UCSD-AML1 (cell line): ENCODE measurements at regions not wholly inside any gene's neighbourhood (a gene's known extent, or its start where the extent isn't known, plus 50 kb on each side); places are given as distances from the start of the nearest gene placed in this dataset.

Experiments
- DNase-seq: peaks from one replicate; lab custom pipeline; 2025; ENCODE audit not compliant: unreplicated experiment; lab: John Stamatoyannopoulos, UW

GRCh38 chr1:193726722-193727121 is 540.3 kb upstream of the B3GALT2 start:
- no peak for DNase-seq

GRCh38 chr1:193712392-193712791 is 526.0 kb upstream of the B3GALT2 start:
- DNase-seq, result no peak

DNA sequence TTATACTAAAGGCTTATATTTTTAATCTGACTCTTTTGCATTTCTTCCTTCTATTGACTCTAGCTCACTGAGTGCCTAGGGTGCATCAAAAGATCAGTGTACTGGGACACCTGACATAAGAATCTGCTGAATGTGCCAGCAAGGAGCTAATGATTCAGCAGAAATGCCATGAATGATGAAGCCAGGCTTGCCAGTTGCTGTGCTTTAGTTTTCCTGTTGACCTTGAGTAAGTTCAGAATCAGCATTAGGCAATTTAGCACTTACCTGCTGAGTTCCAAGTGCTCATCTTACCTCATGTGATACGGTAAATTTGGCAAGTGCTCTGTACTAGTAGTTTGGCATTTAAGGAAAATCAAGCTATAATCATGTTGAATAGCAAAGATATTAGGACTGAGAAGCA is 523.2 kb upstream of the B3GALT2 start:
- peak; percentile 1 for DNase-seq

- DNase-seq, result peak; percentile 5
Observed at GRCh38 chr1:193707271-193708021, 521.0 kb upstream of the B3GALT2 start.

- DNase-seq, result no peak
Observed at GRCh38 chr1:193706766-193707165, 520.4 kb upstream of the B3GALT2 start.

DNA sequence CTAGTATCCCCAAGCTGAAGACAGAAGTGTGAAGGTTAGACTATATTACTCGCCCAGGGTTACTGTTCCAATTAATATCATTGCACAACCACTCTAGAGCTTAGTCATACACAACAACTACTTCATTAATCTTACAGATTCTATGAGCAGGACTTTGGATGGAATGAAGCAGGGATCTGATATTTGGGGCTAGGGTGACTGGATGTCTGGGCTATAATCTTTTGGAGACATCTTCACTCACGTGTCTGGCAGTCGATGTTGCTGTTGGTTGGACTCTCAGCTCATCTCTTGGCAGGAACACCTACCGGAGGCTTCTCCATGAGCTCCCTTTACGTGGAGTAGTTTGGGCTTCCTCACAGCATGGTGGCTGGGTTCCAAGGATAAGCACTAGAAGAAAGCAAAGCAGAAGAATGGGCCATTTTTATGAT is 519.2 kb upstream of the B3GALT2 start:
- peak; percentile 5 for DNase-seq

- no peak for DNase-seq
Observed at GRCh38 chr1:193703655-193704054, 517.2 kb upstream of the B3GALT2 start.

- no peak for DNase-seq
Observed at GRCh38 chr1:193703121-193703520, 516.7 kb upstream of the B3GALT2 start.

DNA sequence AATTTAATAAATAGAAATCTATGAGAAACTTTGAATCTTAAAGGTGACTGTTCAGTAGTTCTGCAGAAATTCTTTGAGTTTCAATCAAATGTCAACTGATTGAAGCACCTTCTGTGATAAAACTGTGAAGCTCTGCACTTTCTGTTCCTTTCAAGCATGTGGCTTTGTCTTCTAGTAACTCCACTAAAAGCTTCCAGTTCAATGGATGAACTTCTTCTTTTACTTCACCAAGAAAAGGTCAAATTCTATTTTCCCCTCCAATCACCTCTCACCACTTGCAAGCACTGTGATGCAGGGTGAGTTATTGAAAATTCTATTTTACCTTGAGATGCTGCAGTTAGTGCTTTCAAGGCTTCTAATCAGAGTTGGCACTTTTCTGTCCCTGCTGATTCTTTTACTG is 515.3 kb upstream of the B3GALT2 start:
- DNase-seq, result no peak

- DNase-seq, result no peak
Observed at GRCh38 chr1:193700710-193701355, 514.4 kb upstream of the B3GALT2 start.

- no peak for DNase-seq
Observed at GRCh38 chr1:193699261-193699660, 512.8 kb upstream of the B3GALT2 start.

DNA sequence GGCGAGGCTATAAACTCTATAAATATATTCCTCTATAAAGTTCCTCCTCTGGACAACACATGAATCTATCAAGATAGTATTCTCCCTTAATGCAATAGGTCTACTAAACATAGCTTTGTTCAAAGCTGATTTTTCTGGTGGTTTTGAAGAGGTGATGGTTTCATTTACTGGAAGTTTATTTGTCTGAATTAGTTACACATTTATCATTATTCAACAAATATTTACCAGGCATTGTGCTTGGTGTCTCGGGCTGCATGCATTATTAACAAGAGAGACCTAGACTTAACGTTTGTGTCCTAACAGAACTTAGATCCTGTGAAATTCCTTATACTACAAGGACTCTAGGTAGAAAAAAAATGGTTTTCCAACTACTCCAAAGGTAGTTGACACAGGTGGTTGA is 511.4 kb upstream of the B3GALT2 start:
- no peak for DNase-seq

DNA sequence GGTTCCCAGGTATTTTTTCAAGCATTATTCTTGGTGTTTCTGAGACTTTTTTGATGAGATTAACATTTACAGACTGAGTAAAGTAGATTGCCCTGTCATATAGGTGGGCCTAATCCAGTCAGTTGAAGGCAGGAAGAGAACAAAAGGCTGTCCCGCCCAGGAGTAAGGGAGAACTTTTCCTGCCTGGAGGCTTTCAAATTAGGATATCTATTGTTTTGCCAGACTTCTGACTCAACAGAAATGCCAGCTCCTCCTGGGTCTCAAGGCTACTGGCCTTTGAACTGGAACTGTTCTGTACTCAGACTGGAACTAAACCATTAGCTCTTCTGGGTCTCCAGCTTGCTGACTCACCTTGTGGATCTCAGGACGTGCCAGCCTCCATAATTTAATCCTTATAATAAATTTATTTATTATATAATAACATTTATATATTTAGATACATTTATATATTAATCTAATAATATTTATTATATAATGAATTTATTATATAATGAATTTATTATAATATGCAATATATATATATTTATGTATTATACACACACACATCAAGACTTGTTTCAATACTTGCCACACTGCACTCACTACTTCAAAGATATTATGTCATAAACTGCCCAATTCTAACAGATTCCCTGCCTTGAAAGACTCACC is 510.8 kb upstream of the B3GALT2 start:
- DNase-seq, result no peak

DNA sequence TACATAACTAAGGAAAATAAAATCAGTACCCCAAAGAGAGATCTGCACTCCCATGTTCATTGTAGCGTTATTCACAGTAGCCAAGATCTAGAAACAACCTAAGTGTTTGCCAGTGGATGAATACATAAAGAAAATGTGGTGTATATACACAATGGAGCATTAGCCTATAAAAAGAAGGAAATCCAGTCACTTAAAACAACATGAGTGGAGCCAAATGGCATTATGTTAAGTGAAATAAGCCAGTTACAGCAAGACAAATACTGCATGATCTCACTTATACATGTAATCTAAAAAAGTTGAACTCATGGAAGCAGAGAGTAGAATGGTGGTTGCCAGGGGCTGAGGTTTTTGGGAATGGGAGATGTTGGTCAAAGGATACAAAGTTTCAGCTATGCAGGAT is 508.3 kb upstream of the B3GALT2 start:
- no peak for DNase-seq

- DNase-seq, result peak; percentile 4
Observed at GRCh38 chr1:193685986-193686385, 499.6 kb upstream of the B3GALT2 start.

DNA sequence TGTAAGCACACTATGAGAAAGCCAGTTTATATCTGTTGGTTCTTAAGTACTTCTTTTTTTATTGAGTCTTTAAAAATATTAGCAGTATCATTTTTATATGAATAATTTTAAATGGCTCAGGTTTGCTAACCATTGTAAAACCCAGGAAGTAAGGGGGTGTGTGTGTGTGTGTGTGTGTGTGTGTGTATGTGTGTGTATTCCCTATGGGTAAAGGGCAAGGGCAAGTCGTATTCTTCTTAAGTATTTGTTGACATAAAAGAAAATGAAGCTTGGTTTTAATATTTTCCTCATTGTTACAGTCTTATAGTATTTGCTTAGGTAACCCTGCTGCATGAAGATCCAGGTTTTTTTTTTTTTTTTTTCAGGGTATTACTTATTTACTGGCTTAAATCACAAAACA is 495.0 kb upstream of the B3GALT2 start:
- DNase-seq, result no peak

DNA sequence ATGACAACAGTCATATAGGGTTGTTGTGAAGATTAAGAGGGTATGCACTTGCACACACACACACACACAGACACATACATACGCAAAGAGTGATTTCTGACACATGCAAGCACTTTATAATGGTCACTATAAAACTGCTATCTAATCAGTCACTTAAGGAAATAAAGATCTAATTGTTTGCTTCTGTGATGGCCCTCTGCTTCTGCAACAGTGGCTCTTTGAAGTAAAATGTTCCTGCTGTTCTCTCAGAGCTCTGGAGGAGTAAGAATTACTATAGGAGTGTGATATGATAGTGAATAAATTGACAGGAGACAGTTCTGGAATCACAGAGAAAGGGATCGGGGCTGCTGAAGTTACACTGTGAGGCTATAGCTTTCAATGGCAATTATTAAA is 494.5 kb upstream of the B3GALT2 start:
- no peak for DNase-seq

GRCh38 chr1:193680247-193680923 is 494.0 kb upstream of the B3GALT2 start:
- DNase-seq, result no peak

GRCh38 chr1:193677874-193678273 is 491.5 kb upstream of the B3GALT2 start:
- DNase-seq, result no peak

DNA sequence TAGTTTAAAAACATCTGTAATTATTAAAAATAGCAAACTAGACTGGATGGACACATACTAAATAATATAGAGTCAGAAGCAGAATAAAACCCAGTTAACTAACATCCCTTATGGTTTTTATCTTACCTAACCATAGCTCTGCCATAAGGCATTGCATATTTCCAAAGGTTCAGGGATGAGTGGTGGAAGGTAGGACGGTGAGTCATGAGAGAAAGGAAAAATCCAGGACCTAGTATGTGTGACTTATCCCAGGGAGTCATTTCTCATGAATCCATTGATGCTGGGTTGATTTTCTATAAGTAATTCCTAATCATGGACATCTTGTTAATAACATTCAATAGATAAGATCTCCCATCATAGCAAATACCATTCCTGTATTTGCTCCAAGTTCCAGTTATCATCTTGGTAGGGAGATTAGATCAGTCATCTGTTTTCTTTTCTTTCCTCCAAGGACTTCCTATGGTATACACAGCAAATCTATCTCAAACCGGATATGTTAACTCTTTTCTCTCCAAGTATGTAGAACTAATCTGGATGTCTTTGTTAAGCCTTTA is 490.7 kb upstream of the B3GALT2 start:
- no peak for DNase-seq

- no peak for DNase-seq
Observed at GRCh38 chr1:193674292-193674944, 488.0 kb upstream of the B3GALT2 start.
